Effector memory CD8-positive, alpha-beta T cell (primary cell): ENCODE measurements at regions not wholly inside any gene's neighbourhood (a gene's known extent, or its start where the extent isn't known, plus 50 kb on each side); places are given as distances from the start of the nearest gene placed in this dataset.
"Not testable (repeated sequence)": the region's sequence is repeated elsewhere in the genome, so short reads cannot be mapped to it uniquely, and the experiment has no call there.

Experiments used
- ATAC-seq: fragments of 150-1000 bp; cut with Tn5 transposase; replicated peaks from 2 replicates; pipeline ENCODE4 v1.10.0; 2021; ENCODE audit warnings: mild to moderate bottlenecking, moderate library complexity
- DNase-seq, 3 experiments: peaks; one replicate each; pipeline ENCODE4 v3.0.0; 2021
- H3K27ac Mint-ChIP-seq, 2 donors: one replicate each; pipeline ENCODE4 v1.8.0; 2022; ENCODE audit warnings: mild to moderate bottlenecking in 2 of 2, mixed read lengths in 2 of 2, moderate library complexity in 2 of 2
- H3K27me3 Mint-ChIP-seq, 2 donors: one replicate each; pipeline ENCODE4 v1.8.0; 2022; ENCODE audit warnings: mixed read lengths in 2 of 2
- H3K36me3 Mint-ChIP-seq: one replicate; pipeline ENCODE4 v1.8.0; 2022; ENCODE audit warnings: mild to moderate bottlenecking, moderate library complexity, mixed read lengths; ENCODE audit not compliant: insufficient read depth
- H3K4me1 Mint-ChIP-seq, 2 donors: one replicate each; pipeline ENCODE4 v1.8.0; 2022; ENCODE audit warnings: low read depth in 2 of 2, mixed read lengths in 2 of 2
- H3K4me3 Mint-ChIP-seq, 2 donors: one replicate each; pipeline ENCODE4 v1.8.0; 2022; ENCODE audit warnings: mild to moderate bottlenecking in 2 of 2, mixed read lengths in 2 of 2, moderate library complexity in 2 of 2
- H3K9me3 Mint-ChIP-seq, 2 donors: one replicate each; pipeline ENCODE4 v1.8.0; 2022; ENCODE audit warnings: mixed read lengths in 2 of 2

GRCh38 chr2:4791488-4791887 is 900.7 kb upstream of the SOX11 start:
- Mint-ChIP-seq H3K27me3 (no peaks in the 10 kb centered on the region), H3K4me3 (no peak overlapping the region), H3K27ac (no peak overlapping the region), H3K36me3 (no peaks in the 10 kb centered on the region), H3K4me1 (no peaks in the 10 kb centered on the region), H3K9me3 (peaks cover 6 to 22% of the 10 kb centered on the region in 2 donors)
- no peak for ATAC-seq
- DNase-seq: no peak

- no peaks in the 10 kb centered on the region for H3K36me3 Mint-ChIP-seq
- H3K4me3 Mint-ChIP-seq: no peak overlapping the region
- peaks cover 0 to 21% of the 10 kb centered on the region in 2 donors for H3K9me3 Mint-ChIP-seq
- DNase-seq (no peak), ATAC-seq (no peak)
- H3K27ac Mint-ChIP-seq: no peak overlapping the region
- no peaks in the 10 kb centered on the region for H3K27me3 Mint-ChIP-seq
- H3K4me1 Mint-ChIP-seq: no peaks in the 10 kb centered on the region
Observed at GRCh38 chr2:4792126-4792525, 900.1 kb upstream of the SOX11 start.

GRCh38 chr2:4803396-4803795 is 888.8 kb upstream of the SOX11 start:
- Mint-ChIP-seq H3K4me3 (no peak overlapping the region), H3K27ac (no peak overlapping the region), H3K27me3 (no peaks in the 10 kb centered on the region), H3K4me1 (no peaks in the 10 kb centered on the region), H3K36me3 (no peaks in the 10 kb centered on the region), H3K9me3 (peaks cover 0 to 4% of the 10 kb centered on the region in 2 donors)
- DNase-seq (no peak), ATAC-seq (no peak)

- H3K36me3 Mint-ChIP-seq, DNase-seq: not testable (repeated sequence)
- H3K9me3 Mint-ChIP-seq: peaks cover 10 to 26% of the 10 kb centered on the region in 2 donors
Observed at GRCh38 chr2:4814137-4814536, 878.0 kb upstream of the SOX11 start.

GRCh38 chr2:4827836-4828235 is 864.3 kb upstream of the SOX11 start:
- ATAC-seq (no peak), DNase-seq (no peak)
- no peaks in the 10 kb centered on the region for H3K36me3 Mint-ChIP-seq
- H3K27ac Mint-ChIP-seq: no peak overlapping the region
- no peaks in the 10 kb centered on the region for H3K4me1 Mint-ChIP-seq
- no peak overlapping the region for H3K4me3 Mint-ChIP-seq
- H3K27me3 Mint-ChIP-seq: no peaks in the 10 kb centered on the region
- peaks cover 0 to 6% of the 10 kb centered on the region in 2 donors for H3K9me3 Mint-ChIP-seq

More at GRCh38 chr2:4814137-4814536, 878.0 kb upstream of the SOX11 start:
- H3K4me1 Mint-ChIP-seq, H3K27me3 Mint-ChIP-seq, H3K4me3 Mint-ChIP-seq, ATAC-seq, H3K27ac Mint-ChIP-seq: not testable (repeated sequence)

GRCh38 chr2:4828682-4829374 is 863.4 kb upstream of the SOX11 start:
- Mint-ChIP-seq H3K4me1 (no peaks in the 10 kb centered on the region), H3K36me3 (no peaks in the 10 kb centered on the region), H3K27ac (no peak overlapping the region), H3K4me3 (no peak overlapping the region), H3K9me3 (peaks cover 0 to 6% of the 10 kb centered on the region in 2 donors), H3K27me3 (no peaks in the 10 kb centered on the region)
- ATAC-seq: no peak
- no peak for DNase-seq

GRCh38 chr2:4831751-4832150 is 860.4 kb upstream of the SOX11 start:
- Mint-ChIP-seq H3K27me3 (no peaks in the 10 kb centered on the region), H3K9me3 (peaks cover 0 to 6% of the 10 kb centered on the region in 2 donors), H3K36me3 (no peaks in the 10 kb centered on the region), H3K4me1 (no peaks in the 10 kb centered on the region), H3K4me3 (no peak overlapping the region), H3K27ac (no peak overlapping the region)
- ATAC-seq (no peak), DNase-seq (no peak)

- Mint-ChIP-seq H3K36me3 (no peaks in the 10 kb centered on the region), H3K27me3 (no peaks in the 10 kb centered on the region), H3K4me3 (no peak overlapping the region), H3K4me1 (no peaks in the 10 kb centered on the region), H3K27ac (no peak overlapping the region), H3K9me3 (peaks cover 7 to 11% of the 10 kb centered on the region in 2 donors)
- ATAC-seq (no peak), DNase-seq (no peak)
Observed at GRCh38 chr2:4832642-4833041, 859.5 kb upstream of the SOX11 start.

GRCh38 chr2:4838626-4839025 is 853.6 kb upstream of the SOX11 start:
- Mint-ChIP-seq H3K27ac (no peak overlapping the region), H3K27me3 (no peaks in the 10 kb centered on the region), H3K4me1 (no peaks in the 10 kb centered on the region), H3K36me3 (peaks cover 4% of the 10 kb centered on the region), H3K9me3 (peaks cover 12 to 28% of the 10 kb centered on the region in 2 donors), H3K4me3 (no peak overlapping the region)
- DNase-seq (no peak), ATAC-seq (no peak)

GRCh38 chr2:4840791-4841190 is 851.4 kb upstream of the SOX11 start:
- ATAC-seq: no peak
- Mint-ChIP-seq H3K36me3 (peaks cover 4% of the 10 kb centered on the region), H3K27me3 (no peaks in the 10 kb centered on the region), H3K9me3 (peaks cover 22 to 38% of the 10 kb centered on the region in 2 donors), H3K27ac (no peak overlapping the region), H3K4me1 (no peaks in the 10 kb centered on the region), H3K4me3 (no peak overlapping the region)
- no peak for DNase-seq

GRCh38 chr2:4844881-4845280 is 847.3 kb upstream of the SOX11 start:
- Mint-ChIP-seq H3K9me3 (peaks cover 13 to 31% of the 10 kb centered on the region in 2 donors), H3K36me3 (peaks cover 4% of the 10 kb centered on the region), H3K27me3 (no peaks in the 10 kb centered on the region), H3K27ac (no peak overlapping the region), H3K4me3 (no peak overlapping the region), H3K4me1 (no peaks in the 10 kb centered on the region)
- ATAC-seq (no peak), DNase-seq (no peak)

- Mint-ChIP-seq H3K4me1 (no peaks in the 10 kb centered on the region), H3K27me3 (no peaks in the 10 kb centered on the region), H3K4me3 (no peak overlapping the region), H3K36me3 (no peaks in the 10 kb centered on the region), H3K9me3 (peaks cover 11 to 18% of the 10 kb centered on the region in 2 donors), H3K27ac (no peak overlapping the region)
- ATAC-seq (no peak), DNase-seq (no peak)
Observed at GRCh38 chr2:4862031-4862430, 830.2 kb upstream of the SOX11 start.

GRCh38 chr2:4866198-4866597 is 826.0 kb upstream of the SOX11 start:
- ATAC-seq: no peak
- H3K9me3 Mint-ChIP-seq: peaks cover 10 to 15% of the 10 kb centered on the region in 2 donors
- no peaks in the 10 kb centered on the region for H3K27me3 Mint-ChIP-seq

GRCh38 chr2:4868466-4868865 is 823.7 kb upstream of the SOX11 start:
- ATAC-seq (no peak), DNase-seq (no peak)
- Mint-ChIP-seq H3K27me3 (no peaks in the 10 kb centered on the region), H3K27ac (no peak overlapping the region), H3K4me1 (no peaks in the 10 kb centered on the region), H3K36me3 (no peaks in the 10 kb centered on the region), H3K4me3 (no peak overlapping the region), H3K9me3 (peaks cover 0 to 7% of the 10 kb centered on the region in 2 donors)

More at GRCh38 chr2:4866198-4866597, 826.0 kb upstream of the SOX11 start:
- H3K4me3 Mint-ChIP-seq: no peak overlapping the region
- no peaks in the 10 kb centered on the region for H3K36me3 Mint-ChIP-seq
- H3K4me1 Mint-ChIP-seq: no peaks in the 10 kb centered on the region
- H3K27ac Mint-ChIP-seq: no peak overlapping the region
- no peak for DNase-seq
